Embryonic facial prominence (tissue), 1 donor: ENCODE measurements at regions not wholly inside any gene's neighbourhood (a gene's known extent, or its start where the extent isn't known, plus 50 kb on each side); places are given as distances from the start of the nearest gene placed in this dataset.
"Not testable (repeated sequence)": the region's sequence is repeated elsewhere in the genome, so short reads cannot be mapped to it uniquely, and the experiment has no call there.

Source experiments
- DNase-seq: peaks from one replicate; pipeline ENCODE4 v3.0.0-alpha.2; 2016; ENCODE audit errors: extremely low spot score

DNA sequence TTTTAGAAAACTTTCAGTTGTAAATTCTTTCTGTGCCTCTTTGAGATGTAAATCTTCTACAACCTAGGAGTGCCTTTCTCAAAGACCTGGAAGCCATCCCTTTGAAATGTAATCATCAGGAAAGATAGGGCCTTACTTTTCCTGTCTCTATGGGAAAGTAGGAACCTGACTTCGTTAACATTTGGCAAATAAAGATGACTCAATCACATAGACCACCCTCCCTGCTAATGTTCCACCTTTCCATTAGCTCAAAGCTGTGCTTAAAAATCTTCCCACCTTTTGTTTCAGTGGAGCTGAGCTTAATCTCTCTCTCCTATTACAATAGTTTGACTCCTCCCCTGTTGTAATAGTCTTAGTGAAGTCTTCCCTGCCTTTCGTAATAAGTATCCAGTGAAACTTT lies 247.7 kb downstream of the OLFM4 start:
- no peak for DNase-seq

DNA sequence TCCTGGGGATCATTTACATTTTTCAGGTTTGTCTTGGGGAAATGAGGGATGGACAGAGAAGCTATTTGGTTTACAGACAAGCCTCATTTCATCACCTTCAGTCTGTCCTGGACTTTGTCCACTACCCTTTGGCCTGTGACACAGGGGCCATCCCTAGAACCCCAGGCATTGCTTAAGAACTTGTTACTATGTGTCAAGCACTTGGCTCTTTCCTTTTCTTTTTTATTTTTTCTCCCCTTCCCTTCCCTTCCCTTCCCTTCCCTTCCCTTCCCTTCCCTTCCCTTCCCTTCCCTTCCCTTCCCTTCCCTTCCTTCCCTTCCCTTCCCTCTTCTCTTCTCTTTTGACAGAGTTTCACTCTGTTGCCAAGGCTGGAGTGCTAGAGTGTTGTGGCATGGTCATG lies 253.1 kb downstream of the OLFM4 start:
- no peak for DNase-seq

DNA sequence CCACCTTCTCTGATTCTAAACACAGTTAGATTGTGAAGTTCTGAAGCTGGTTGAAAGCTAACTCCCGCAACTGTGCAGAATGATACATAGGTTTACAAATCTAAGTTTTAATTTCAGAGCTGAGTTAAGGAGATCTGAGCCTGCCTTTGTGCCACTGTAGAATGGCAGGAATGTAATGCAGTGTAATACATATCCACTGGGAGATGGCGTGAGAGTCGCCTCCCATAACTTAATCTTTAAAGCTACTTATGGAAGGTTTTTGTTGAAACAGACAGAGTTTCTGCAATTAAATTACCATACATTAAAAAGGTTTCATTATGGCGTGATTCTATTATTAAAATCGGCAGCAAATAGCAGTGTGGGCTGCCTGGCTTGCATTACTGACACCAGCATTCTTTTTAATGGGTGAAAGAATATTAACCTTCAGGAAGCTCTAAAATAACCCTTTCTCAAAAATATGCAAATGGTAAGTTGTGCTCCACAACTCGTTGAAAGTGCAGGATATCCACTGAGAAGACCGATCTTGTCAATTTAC lies 257.4 kb downstream of the OLFM4 start:
- no peak for DNase-seq

DNA sequence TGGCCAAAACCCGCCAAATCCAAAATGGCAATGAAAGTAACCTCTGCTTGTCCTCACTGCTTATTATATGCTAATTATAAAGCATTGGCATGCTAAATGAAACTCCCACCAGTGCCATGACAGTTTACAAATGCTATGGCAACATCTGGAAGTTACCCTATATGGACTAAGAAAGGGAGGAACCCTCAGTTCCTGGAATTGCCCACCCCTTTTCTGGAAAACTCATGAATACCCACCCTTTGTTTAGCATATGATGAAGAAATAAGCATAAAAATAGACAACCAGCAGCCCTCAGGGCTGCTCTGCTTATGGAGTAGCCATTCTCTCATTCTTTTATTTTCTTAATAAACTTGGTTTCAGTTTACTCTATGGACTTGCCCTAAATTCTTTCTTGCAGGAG lies 269.8 kb downstream of the OLFM4 start:
- DNase-seq, result no peak

DNA sequence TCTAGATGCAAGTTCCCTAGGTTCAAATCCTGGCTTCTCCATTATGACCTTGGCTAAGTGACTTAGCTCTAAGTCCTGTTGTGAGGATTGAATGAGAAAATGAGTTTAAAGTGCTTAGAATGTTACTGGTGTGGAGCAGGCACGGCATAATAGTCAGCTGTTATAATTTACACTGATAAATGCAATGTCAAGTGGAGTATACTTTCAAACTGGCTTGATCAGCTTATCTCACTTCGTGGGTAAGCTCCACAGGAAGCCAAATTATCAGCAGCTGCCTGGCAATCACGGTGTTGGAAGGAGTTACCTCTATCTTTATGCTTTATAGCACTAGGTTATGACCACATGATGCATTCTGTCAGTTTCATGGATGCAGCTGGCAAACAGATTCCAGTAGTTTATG lies 272.8 kb downstream of the OLFM4 start:
- DNase-seq, result no peak

DNA sequence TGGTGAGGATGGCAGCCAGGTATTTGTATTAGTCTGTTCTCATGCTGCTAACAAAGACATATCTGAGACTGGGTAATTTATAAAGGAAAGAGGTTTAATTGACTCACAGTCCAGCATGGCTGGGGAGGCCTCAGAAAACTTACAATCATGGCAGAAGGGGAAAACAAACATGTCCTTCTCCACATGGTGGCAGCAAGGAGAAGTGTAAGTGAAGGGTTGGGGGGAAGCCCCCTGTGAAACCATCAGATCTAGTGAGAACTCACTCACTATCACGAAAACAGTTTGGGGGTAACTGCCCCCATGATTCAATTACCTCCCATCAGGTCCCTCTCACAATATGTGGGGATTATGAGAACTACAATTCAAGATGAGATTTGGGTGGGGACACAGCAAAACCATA lies 276.8 kb downstream of the OLFM4 start:
- DNase-seq, result not testable (repeated sequence)

- DNase-seq, result no peak
Measured at GRCh38 chr13:53310786-53311185, 282.2 kb downstream of the OLFM4 start.

GRCh38 chr13:53311561-53311960 lies 282.9 kb downstream of the OLFM4 start:
- no peak for DNase-seq

DNA sequence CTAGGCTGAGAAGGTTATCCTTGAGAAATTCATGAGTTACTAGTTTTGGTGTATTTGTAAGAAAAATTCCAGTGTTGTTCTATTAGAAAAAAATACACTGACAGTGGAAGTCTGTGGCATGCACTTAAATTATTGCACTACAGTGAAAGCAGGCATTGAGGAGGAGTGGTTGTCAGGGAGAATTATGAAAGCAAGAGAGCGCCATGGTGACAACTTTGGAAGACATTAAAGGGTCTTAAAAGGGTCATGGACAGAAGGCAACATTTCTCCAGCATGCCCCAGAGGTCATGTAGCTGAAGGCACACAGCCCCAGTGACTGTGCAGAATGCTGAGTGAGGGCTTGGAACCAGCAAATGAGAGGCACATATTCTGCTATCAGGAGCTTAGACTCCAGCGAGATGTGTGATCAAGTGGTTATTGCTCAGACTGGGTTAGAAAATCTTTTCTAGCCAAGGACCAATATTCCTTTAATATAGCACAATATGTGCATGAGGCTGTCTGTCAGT lies 292.7 kb downstream of the OLFM4 start:
- no peak for DNase-seq

DNA sequence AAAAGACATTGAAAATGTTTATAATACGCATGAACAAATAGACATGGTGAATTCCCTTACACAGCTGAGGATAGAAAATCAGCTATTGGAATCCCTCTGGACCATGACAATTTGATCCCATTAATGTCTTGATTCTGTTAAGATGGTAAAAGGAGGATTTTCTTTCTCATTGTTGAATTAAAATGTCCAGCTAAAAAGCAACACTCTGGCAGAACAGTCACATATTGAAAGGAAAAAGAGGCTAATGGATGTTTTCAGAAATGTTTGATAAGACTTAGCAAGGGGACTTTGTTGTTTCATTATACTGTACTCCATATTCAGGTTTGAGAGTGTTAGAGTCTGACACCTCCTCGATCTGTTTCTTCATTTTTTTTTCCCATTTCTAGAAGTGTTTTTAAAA lies 296.0 kb downstream of the OLFM4 start:
- no peak for DNase-seq

GRCh38 chr13:53326716-53327115 lies 298.1 kb downstream of the OLFM4 start:
- no peak for DNase-seq

DNA sequence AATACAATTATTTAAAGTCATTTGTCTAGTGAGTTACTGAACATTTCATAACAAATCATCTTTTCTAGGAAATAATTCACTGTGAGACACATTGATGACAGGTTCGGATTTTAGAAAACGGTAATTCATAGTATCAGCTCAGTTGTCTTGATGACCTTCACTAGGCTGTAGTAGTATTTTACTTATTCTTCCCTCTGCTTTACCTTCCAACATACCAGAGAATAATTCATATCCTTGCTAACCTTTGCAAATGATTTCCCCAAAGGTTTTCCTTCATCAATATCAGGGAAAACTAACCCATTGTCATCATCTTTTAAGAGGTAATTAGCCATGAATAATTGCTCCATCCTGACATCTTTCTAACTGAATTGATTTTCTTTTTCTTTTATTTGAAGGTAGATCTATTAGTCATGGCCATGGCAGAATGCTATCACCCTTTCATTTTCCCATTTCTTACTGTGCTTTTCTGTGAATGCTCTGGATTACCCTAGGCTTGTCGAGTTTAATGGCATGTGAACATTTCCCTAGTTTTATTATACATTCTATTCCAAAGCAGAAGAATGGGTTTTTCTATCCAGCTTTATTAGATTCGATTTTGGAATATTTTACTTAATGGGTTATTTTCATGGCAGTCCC lies 299.2 kb downstream of the OLFM4 start:
- DNase-seq, result no peak

DNA sequence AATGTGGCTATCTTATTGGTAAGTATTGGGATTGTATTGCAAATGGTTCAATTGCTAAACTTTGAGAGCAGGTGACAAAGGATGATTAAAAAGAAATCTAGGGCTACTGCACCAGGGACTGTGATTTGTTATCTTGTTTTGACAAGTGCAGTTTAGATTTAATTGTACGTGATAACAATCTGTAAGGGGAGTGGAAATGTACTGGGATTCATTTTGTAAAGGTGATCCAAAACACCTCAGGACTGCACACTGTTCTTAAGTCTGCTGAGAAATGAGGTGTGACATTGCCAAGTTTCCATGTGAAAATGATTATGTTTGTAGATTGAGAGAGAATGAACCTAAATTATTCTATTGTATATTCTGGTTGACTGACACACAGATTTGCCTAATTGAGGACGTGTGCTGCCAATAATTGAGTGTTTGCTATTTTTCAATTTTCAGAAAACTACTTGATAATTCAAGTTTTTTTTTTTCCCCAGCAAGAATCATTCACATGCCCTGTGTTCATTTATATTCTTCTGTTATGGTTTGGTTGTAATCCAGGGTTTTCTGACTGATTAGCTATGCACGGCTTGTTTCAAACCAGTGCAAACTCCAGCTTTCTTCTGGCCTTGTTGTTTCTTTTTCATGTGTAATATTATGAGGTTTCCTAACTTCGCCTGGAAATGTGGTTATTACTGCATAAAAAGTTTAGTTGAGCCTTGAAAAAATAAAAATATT lies 308.0 kb downstream of the OLFM4 start:
- DNase-seq, result no peak

- DNase-seq, result no peak
Measured at GRCh38 chr13:53338760-53339159, 310.1 kb downstream of the OLFM4 start.

- no peak for DNase-seq
Measured at GRCh38 chr13:53340505-53341143, 312.0 kb downstream of the OLFM4 start.

DNA sequence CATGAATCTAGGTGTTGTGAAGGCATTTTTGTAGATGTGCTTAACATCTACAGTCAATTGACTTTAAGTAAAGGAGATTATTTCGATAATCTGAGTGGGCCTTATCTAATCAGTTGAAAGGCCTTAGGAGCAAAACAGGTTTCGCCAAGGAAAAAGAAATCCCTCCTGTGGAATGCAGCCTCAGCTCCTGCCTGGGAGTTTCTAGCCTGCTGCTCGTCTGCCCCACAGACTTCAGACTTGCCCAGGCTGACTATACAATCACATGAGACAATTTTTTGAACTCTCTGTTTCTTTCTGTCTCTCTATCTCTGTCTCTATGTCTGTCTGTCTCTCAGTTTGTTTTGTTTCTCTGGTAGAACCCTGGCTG lies 312.5 kb downstream of the OLFM4 start:
- no peak for DNase-seq

- DNase-seq, result no peak
Measured at GRCh38 chr13:53342623-53343360, 314.2 kb downstream of the OLFM4 start.

GRCh38 chr13:53343361-53343744 lies 314.7 kb downstream of the OLFM4 start:
- no peak for DNase-seq

- no peak for DNase-seq
Measured at GRCh38 chr13:53351021-53351420, 322.4 kb downstream of the OLFM4 start.

GRCh38 chr13:53357582-53357981 lies 329.0 kb downstream of the OLFM4 start:
- no peak for DNase-seq

GRCh38 chr13:53368948-53369347 lies 340.3 kb downstream of the OLFM4 start:
- DNase-seq, result no peak

DNA sequence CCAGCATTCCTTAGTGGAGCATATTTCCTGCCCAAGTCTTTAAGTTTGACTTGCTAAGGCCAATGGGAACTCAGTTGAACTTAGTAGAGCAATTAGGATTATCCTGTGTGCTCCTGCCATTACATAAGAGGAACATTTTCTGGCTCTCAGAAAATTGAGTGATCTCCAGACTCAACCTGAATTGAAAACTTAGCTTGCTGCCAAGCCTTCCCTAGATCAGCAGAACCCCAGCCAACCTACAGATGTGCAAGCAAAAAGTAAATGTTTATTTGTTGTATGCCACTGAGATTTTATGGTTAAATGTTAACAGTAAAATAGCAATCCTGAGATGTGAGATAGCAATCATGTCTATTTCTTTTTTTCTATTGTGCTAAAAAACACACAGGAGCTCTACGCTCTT lies 350.9 kb downstream of the OLFM4 start:
- DNase-seq, result no peak
